CD4-positive, alpha-beta T cell (primary cell): ENCODE measurements at regions not wholly inside any gene's neighbourhood (a gene's known extent, or its start where the extent isn't known, plus 50 kb on each side); places are given as distances from the start of the nearest gene placed in this dataset.

Experiments used
- ATAC-seq: fragments of 200-7000 bp; cut with Tn5 transposase; one replicate; pipeline ENCODE4 v1.10.0; 2022; ENCODE audit warnings: mild to moderate bottlenecking; ENCODE audit not compliant: poor library complexity
- CTCF ChIA-PET: fragments of 350-600 bp; sonication (Branson Sonifier 250); formaldehyde crosslinking; loops from one replicate; lab custom pipeline; 2021; ENCODE audit warnings: antibody characterized with exemption, inconsistent platforms; lab: Charles Lee
- POLR2A ChIA-PET: fragments of 350-600 bp; sonication (Branson Sonifier 250); formaldehyde crosslinking; loops from one replicate; lab custom pipeline; 2021; ENCODE audit warnings: antibody characterized with exemption, inconsistent platforms; lab: Charles Lee
- DNase-seq, 14 experiments: peaks; one replicate each; pipeline ENCODE4 v3.0.0-alpha.2; 2013 to 2020; ENCODE audit warnings: mixed read lengths in 2 of 14
- H3K27ac ChIP-seq, 2 donors: one replicate each; pipeline versions ENCODE4 v1.5.1 to v1.7.0; 2013; ENCODE audit warnings: low read length in 2 of 2, low read depth in 1 of 2, mild to moderate bottlenecking in 1 of 2
- H3K27me3 ChIP-seq, 2 experiments: 1 replicate in 1 of 2; 2 replicates in 1 of 2; pipeline versions ENCODE4 v1.6.1 to v1.7.0; 2013; ENCODE audit warnings: low read length in 2 of 2, control low read depth in 1 of 2, mild to moderate bottlenecking in 1 of 2, moderate library complexity in 1 of 2; ENCODE audit not compliant: insufficient read depth in 2 of 2, control insufficient read depth in 1 of 2
- H3K36me3 ChIP-seq: one replicate; pipeline ENCODE4 v1.6.1; 2013; ENCODE audit warnings: low read length, control low read depth; ENCODE audit not compliant: insufficient read depth
- H3K4me1 ChIP-seq: one replicate; pipeline ENCODE4 v1.6.1; 2013; ENCODE audit warnings: low read length, control low read depth; ENCODE audit not compliant: insufficient read depth
- H3K4me3 ChIP-seq: one replicate; pipeline ENCODE4 v1.5.1; 2013; ENCODE audit warnings: mild to moderate bottlenecking, low read length, moderate library complexity
- H3K9me3 ChIP-seq, 2 experiments: 1 replicate in 1 of 2; 2 replicates in 1 of 2; pipeline versions ENCODE4 v1.6.1 to v1.7.0; 2013; ENCODE audit warnings: low read length in 2 of 2, mild to moderate bottlenecking in 2 of 2, control low read depth in 1 of 2, moderate library complexity in 1 of 2; ENCODE audit not compliant: control insufficient read depth in 1 of 2, insufficient read depth in 1 of 2
- H3K27ac Mint-ChIP-seq: one replicate; pipeline ENCODE4 v1.8.0; 2020; ENCODE audit warnings: mixed read lengths
- H3K27me3 Mint-ChIP-seq: one replicate; pipeline ENCODE4 v1.8.0; 2021; ENCODE audit warnings: mixed read lengths
- H3K36me3 Mint-ChIP-seq: one replicate; pipeline ENCODE4 v1.8.0; 2021; ENCODE audit warnings: low read depth, mixed read lengths
- H3K4me1 Mint-ChIP-seq: one replicate; pipeline ENCODE4 v1.8.0; 2021; ENCODE audit warnings: low read depth, mixed read lengths
- H3K4me3 Mint-ChIP-seq: one replicate; pipeline ENCODE4 v1.8.0; 2020; ENCODE audit warnings: mild to moderate bottlenecking, mixed read lengths
- H3K9me3 Mint-ChIP-seq: one replicate; pipeline ENCODE4 v1.8.0; 2020; ENCODE audit warnings: mixed read lengths
- intact Hi-C, 2 experiments: fragments of 100-400 bp; cut with DNase I in 1 of 2; cut with micrococcal nuclease in 1 of 2; formaldehyde crosslinking; loops; one replicate each; pipeline versions ENCODE4 v1.15.1 to v1.9.0; 2023 to 2025; cut with DNase I, micrococcal nuclease
- TF ChIP-seq, protein P1 (sequence below): fragments of 200-600 bp; IDR thresholded peaks from one replicate; pipeline ENCODE4 v1.8.0; 2022; ENCODE audit warnings: antibody characterized with exemption, mild to moderate bottlenecking

DNA sequence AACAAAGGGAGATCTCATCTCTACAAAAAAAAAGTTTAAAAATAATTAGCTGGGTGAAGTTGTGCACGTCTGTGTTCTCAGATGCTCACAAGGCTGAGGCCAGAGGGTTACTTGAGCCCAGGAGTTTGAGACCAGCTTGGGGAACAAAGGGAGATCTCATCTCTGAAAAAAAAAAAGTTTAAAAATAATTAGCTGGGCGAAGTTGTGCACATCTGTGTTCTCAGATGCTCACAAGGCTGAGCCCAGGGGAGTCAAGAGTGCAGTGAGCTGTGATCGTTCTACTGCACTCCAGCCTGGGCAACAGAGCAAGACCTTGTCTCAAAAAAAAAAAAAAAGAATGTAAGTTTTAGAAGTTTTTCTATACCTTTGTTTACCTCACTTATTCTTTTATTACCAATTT, 127.3 kb downstream of the FGF9 start:
- H3K9me3 ChIP-seq: no peaks in the 10 kb centered on the region
- H3K27ac ChIP-seq: no peak overlapping the region
- Mint-ChIP-seq H3K36me3 (no peaks in the 10 kb centered on the region), H3K27me3 (no peaks in the 10 kb centered on the region), H3K4me1 (no peaks in the 10 kb centered on the region), H3K27ac (no peak overlapping the region), H3K4me3 (no peak overlapping the region), H3K9me3 (no peaks in the 10 kb centered on the region)
- DNase-seq: no peak
- no peak overlapping the region for H3K4me3 ChIP-seq
- no peaks in the 10 kb centered on the region for H3K27me3 ChIP-seq
- no peak for ATAC-seq
- intact Hi-C loops: no loop called here
- ChIA-PET POLR2A (no interaction called here), CTCF (no interaction called here)
- H3K36me3 ChIP-seq: no peaks in the 10 kb centered on the region
- no peaks in the 10 kb centered on the region for H3K4me1 ChIP-seq
- TF ChIP-seq, protein P1, sequence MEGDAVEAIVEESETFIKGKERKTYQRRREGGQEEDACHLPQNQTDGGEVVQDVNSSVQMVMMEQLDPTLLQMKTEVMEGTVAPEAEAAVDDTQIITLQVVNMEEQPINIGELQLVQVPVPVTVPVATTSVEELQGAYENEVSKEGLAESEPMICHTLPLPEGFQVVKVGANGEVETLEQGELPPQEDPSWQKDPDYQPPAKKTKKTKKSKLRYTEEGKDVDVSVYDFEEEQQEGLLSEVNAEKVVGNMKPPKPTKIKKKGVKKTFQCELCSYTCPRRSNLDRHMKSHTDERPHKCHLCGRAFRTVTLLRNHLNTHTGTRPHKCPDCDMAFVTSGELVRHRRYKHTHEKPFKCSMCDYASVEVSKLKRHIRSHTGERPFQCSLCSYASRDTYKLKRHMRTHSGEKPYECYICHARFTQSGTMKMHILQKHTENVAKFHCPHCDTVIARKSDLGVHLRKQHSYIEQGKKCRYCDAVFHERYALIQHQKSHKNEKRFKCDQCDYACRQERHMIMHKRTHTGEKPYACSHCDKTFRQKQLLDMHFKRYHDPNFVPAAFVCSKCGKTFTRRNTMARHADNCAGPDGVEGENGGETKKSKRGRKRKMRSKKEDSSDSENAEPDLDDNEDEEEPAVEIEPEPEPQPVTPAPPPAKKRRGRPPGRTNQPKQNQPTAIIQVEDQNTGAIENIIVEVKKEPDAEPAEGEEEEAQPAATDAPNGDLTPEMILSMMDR: no peak

DNA sequence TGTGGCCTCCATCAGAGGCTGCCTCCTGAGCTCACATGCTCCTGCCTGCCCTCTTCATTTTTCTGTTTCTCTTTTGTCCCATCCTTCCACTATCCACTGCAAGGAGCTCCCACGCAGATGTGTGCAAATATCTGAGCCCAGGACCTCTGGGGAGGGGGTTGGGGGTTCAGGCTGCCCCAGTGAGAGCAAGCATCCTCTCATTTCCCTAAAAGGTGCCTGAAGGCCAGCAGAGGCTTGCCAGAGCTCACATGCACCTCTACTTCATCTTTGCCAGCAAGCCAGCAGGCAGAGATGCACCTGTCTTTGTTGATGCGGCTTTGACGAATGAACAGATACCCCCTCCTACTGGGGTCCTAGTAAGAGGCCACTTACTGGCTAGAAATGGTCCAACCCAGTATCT, 128.8 kb downstream of the FGF9 start:
- ChIA-PET CTCF (no interaction called here), POLR2A (no interaction called here)
- no peaks in the 10 kb centered on the region for H3K27me3 ChIP-seq
- DNase-seq (no peak), ATAC-seq (no peak)
- Mint-ChIP-seq H3K36me3 (no peaks in the 10 kb centered on the region), H3K27ac (no peak overlapping the region), H3K9me3 (no peaks in the 10 kb centered on the region), H3K4me1 (no peaks in the 10 kb centered on the region), H3K4me3 (no peak overlapping the region), H3K27me3 (peaks cover 4% of the 10 kb centered on the region)
- TF ChIP-seq, protein P1: no peak
- H3K4me3 ChIP-seq: no peak overlapping the region
- H3K4me1 ChIP-seq: no peaks in the 10 kb centered on the region
- no peak overlapping the region for H3K27ac ChIP-seq
- no peaks in the 10 kb centered on the region for H3K36me3 ChIP-seq
- no peaks in the 10 kb centered on the region for H3K9me3 ChIP-seq
- intact Hi-C loops: no loop called here

DNA sequence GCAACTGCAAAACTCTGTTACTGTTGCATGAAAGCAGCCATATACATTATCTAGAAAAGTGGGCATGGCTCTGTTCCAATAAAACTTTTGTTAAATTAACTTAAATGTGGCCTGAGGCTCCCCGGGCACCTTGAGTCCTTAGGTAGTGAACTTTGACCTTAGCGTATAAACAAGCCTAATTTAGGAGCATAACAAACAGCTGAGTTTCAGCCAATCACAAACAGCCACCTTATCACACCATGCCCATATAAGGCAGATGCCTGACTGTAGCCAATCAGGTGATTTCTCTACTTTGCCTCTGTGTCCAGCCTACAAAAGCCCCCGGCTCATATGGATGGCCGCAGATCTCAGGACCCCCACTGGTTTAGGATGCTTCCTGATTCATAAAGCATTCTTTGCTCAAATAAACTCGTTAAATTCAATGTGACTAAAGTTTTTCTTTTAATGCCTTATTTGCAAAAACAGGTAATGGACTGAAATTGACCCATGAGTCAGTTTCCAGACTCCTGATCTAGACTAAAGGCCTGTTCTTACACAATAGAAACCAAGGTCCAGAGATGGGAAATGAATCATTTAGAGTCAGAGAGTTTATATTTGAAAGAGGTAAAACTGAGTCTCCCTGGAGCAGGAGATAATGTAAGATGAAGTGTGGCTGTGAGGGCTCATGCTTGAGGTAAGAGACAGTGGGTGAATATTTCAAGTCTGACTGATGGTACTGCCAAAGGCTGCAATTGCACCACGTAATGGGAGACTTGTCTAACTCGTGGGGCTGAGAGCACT, 130.2 kb downstream of the FGF9 start:
- TF ChIP-seq, protein P1: no peak
- no peaks in the 10 kb centered on the region for H3K4me1 ChIP-seq
- H3K27ac Mint-ChIP-seq: no peak overlapping the region
- no peaks in the 10 kb centered on the region for H3K27me3 ChIP-seq
- no peak overlapping the region for H3K4me3 ChIP-seq
- ATAC-seq: no peak
- peaks cover 4% of the 10 kb centered on the region for H3K27me3 Mint-ChIP-seq
- H3K27ac ChIP-seq: no peak overlapping the region
- no peak for DNase-seq
- ChIA-PET CTCF (no interaction called here), POLR2A (no interaction called here)
- H3K9me3 Mint-ChIP-seq: no peaks in the 10 kb centered on the region
- no peaks in the 10 kb centered on the region for H3K36me3 ChIP-seq
- no peaks in the 10 kb centered on the region for H3K4me1 Mint-ChIP-seq
- no peaks in the 10 kb centered on the region for H3K9me3 ChIP-seq
- H3K36me3 Mint-ChIP-seq: no peaks in the 10 kb centered on the region
- H3K4me3 Mint-ChIP-seq: no peak overlapping the region
- intact Hi-C loops: no loop called here
